Activated T-cell treated with anti-CD3 and anti-CD28 coated beads, Interleukin-2, amount 50 U/mL, for 48 hours (primary cell): ENCODE measurements at regions not wholly inside any gene's neighbourhood (a gene's known extent, or its start where the extent isn't known, plus 50 kb on each side); places are given as distances from the start of the nearest gene placed in this dataset.
"Not testable (repeated sequence)": the region's sequence is repeated elsewhere in the genome, so short reads cannot be mapped to it uniquely, and the experiment has no call there.

Source experiments
- DNase-seq, 2 experiments: peaks; one replicate each; pipeline ENCODE4 v3.0.0-alpha.2; 2020

- DNase-seq, result no peak
These were observed 262.7 kb downstream of the KCNRG start for GRCh38 chr13:50277906-50278305.

DNA sequence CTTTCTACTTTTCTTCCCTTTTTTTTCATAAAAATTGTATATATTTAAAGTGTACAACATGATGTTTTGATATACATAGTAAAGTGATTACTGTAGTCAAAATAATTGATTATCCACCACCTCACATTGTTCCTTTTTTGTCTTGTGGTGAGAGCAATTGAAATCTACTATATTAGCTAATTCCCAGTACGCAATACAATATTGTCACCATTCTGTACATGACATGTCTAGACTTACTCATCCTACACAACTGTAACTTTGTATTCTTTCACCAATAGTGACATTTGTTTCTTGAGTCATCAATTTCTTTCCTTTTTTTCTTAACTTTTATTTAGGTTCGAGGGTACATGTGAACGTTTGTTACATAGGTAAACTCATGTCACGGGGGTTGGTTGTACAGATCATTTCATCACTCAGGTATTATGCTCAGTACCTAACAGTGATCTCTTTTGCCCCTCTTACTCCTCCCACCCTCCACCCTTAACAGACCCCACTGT is 265.2 kb downstream of the KCNRG start:
- no peak for DNase-seq

- no peak for DNase-seq
These were observed 266.8 kb downstream of the KCNRG start for GRCh38 chr13:50282016-50282415.

- no peak for DNase-seq
These were observed 267.8 kb downstream of the KCNRG start for GRCh38 chr13:50283017-50283416.

- DNase-seq, result no peak
These were observed 269.3 kb downstream of the KCNRG start for GRCh38 chr13:50284540-50284939.

DNA sequence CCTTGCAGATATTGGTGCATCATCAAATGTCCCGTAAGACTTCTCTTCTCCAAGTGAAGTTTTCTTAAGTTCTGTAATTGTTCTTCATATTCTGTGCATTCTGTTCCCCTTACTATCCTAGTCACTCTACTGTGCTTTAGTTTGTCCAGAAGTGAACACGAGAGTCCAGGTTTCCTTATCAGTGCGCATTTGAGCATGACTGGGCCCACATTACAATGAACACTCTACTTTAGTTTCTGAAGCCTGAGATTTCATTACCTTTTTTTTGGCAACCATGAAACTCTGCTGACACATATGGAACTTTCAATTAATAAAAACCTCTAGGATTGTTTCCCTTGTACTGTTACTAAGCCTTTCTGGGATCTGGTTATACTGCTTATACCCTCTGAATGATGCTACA is 270.0 kb downstream of the KCNRG start:
- no peak for DNase-seq

DNA sequence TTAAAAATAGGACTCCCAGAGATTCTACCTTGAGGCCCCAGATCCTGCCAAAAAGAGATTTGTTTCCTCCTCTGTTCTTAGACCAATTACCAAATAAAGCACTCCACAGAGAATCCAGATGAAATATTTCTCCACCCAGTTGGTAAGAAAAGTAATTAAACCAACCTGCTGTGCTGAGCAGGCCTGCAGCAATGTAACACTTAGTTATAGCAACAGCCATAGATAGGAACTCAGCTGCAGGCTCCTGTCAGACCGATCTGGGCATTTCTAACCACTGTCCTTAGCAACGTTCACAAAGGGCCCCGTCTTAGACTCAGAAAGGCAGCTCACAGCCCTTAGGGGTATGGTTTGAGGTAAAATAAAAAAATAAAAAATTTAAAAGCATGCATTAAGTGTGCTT is 271.1 kb downstream of the KCNRG start:
- DNase-seq, result no peak

DNA sequence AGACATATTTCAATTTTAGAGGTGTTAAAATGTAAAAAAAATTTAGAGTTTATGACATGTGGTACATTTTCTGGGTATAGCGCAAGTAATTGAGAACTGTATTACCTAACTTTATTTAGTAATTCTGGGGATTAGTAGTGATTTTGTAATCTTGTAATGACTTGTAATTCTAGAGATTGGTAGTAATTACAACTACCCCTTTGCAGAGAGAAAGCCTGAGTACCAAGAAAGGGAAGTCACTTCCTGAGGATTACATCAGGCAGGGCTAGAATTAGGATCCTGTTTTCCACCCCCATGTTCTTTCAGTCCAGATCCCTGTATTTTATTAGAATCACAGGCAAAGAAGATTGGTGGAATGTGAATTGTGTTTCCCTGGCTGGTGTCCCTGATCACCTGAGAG is 274.9 kb downstream of the KCNRG start:
- DNase-seq, result no peak

DNA sequence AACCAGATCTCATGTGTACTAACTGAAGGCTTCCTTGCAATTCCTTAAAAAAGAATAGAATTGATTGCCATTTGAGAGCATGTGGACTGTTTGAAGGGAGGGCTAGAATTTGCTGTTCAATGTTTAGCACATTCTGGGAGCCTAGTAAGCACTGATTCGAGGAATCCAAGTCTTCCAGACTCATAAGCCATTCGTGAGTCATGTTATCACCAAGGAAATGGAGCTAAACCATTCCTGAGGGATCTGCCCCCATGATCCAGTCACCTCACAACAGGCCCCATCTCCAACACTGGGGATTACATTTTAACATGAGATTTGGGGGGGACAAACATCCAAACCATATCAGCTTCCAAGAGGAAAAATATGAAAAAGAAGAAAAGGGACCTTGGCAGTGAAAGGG is 276.4 kb downstream of the KCNRG start:
- no peak for DNase-seq

DNA sequence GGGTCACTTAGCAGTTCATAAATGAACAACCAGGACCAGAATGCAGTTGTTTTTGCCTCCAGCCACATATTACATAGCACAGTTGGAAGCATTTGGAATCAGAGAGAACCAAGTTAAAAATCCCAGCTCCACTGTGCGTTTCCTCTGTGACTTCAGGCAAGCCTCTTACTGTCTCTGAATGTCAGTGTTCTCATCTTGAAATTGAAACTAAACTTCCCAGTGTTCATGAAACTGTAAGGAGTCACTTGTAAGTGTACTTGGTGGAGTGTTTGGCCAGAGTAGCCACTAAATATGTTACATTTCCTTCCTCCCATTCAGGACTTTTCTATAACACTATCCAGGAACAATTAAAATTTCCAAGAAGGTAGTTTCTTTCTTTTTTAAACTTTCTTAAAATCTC is 276.8 kb downstream of the KCNRG start:
- DNase-seq, result no peak

DNA sequence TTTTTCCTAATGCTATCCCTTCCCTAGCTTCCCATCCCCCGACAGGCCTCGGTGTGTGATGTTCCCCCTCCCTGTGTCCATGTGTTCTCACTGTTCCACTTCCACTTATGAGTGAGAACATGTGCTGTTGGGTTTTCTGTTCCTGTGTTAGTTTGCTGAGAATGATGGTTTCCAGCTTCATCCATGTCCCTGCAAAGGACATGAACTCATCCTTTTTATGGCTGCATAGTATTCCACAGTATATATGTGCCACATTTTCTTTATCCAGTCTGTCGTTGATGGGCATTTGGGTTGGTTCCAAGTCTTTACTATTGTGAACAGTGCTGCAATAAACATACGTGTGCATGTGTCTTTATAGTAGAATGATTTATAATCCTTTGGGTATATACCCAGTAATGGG is 279.2 kb downstream of the KCNRG start:
- DNase-seq, result not testable (repeated sequence)

DNA sequence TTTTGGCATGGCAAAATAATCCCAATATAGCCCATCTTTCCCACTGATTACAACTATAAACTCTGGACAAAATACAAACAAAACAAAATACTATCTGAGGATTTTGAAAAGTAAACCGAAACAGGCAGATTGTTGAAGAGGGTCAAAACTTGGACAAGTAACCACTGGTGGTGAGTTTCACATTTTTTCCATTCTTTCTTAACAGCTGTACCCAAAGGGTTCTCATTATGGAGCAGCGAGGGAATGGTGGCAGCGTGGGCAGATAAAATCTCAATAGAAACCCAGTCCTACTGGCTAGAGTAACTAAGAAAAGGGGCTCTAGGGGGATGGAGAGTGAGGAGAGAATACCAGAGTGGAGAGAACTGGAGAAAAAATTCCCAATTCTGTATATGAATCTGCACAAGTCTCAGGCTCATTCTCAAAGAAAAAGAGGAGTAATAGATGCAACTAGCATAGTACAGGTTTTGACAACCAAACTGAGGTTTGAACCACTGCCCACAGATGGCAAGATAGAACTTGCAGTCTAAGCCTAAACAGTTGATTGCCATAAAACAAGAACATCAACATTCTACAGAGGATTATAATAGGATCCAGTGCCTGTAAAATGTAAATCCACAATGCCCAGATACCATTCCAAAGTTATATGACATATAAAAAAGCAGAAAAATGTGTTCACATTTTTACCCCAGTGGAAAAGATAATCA is 284.5 kb downstream of the KCNRG start:
- no peak for DNase-seq

- no peak for DNase-seq
These were observed 288.9 kb downstream of the KCNRG start for GRCh38 chr13:50303963-50304721.

DNA sequence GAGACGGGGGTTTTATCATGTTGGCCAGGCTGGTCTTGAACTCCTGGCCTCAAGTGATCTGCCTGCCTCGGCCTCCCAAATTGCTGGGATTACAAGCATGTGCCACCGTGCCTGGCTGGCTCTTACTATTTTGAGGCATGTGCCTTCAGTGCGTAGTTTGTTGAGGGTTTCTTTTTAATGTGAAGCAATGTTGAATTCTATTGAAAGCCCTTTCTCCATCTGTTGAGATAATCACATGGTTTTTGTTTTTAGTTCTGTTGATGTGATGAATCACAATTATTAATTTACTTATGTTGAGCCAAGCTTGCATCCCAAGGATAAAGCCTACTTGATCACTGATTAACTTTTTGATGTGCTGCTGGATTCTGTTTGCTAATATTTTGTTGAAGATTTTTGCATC is 290.9 kb downstream of the KCNRG start:
- DNase-seq, result no peak

- no peak for DNase-seq
These were observed 294.1 kb downstream of the KCNRG start for GRCh38 chr13:50309318-50309717.

- DNase-seq, result no peak
These were observed 294.8 kb downstream of the KCNRG start for GRCh38 chr13:50309882-50310594.

- DNase-seq, result no peak
These were observed 295.5 kb downstream of the KCNRG start for GRCh38 chr13:50310734-50311133.

- no peak for DNase-seq
These were observed 303.6 kb downstream of the KCNRG start for GRCh38 chr13:50318887-50319286.

DNA sequence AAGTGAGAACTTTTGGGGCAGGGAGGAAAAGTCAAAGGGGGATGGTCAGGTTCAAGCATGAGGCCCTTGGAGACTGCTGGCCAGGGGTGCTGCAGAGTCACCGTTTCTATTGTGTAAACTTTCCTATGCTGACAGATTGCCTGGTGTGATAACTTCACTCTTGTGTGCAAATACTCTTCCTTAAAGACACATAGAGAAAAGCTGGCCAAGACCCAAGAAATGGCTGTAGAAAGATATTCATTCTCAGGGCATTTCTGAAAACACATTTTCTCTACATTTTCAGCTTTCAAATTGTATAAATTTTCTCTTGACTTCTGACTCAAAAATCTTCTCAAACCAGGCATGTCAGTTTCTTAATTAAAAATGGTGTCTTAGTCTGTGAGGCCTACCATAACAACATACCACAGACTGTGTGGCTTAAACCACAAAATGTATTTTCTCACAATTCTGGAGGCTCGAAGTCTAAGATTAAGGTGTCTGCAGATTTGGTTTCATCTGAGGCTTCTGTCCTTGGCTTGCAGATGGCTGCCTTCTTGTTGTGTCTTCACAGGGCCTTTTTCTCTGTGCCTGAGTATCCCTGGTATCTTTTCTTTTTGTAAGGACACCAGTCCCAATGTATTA is 304.5 kb downstream of the KCNRG start:
- DNase-seq, result no peak

DNA sequence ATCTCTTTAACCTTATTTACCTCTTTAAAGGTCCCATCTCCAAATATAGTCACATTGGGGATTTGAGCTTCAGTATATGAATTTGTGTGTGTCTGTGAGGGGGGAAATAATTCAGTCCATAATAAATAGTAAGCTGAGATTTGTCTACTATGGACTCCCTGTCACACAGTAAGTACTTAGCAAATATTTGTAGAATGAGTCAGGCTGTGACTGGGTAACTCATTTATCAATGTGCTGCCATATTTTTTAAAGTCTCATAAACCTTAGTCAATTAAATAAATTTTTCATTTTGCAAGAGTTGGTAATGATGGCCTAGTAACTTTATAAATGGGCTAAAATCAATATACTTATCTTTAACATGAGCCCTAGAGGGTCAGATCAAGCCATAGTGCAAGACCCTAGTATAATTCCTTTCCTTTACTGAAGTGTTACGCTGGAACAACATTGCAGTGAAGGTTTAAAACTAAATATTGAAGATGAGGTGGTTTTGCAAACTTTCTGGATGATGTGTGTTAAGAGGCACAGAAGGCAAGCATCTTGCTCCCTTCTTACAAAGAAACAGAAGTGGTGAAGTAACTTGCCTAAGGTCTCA is 305.1 kb downstream of the KCNRG start:
- no peak for DNase-seq

DNA sequence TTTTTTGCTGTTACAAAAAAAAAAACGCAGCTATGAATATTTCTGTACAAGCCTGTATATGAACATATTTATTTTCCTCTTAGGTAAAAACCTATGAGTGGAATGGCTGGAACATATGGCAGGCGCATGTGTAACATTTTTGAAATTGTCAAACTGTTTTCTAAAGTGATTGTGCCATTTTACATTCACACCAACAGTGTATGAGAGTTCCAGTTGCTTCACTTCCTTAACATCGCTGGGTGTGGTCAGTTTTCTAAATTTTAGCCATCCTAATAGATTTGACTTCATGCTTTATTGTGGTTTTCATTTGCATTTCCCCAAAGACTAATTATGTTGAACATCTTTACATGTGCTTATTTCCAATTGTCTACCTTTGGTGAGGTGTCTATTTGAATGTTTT is 306.8 kb downstream of the KCNRG start:
- DNase-seq, result no peak

GRCh38 chr13:50323440-50324065 is 308.3 kb downstream of the KCNRG start:
- no peak for DNase-seq
